NCI-H748 (cell line): ENCODE measurements at regions not wholly inside any gene's neighbourhood (a gene's known extent, or its start where the extent isn't known, plus 50 kb on each side); places are given as distances from the start of the nearest gene placed in this dataset.
"Not testable (repeated sequence)": the region's sequence is repeated elsewhere in the genome, so short reads cannot be mapped to it uniquely, and the experiment has no call there.

Experiments used
- DNase-seq: peaks from one replicate; lab custom pipeline; 2025; ENCODE audit not compliant: unreplicated experiment; lab: John Stamatoyannopoulos, UW

DNA sequence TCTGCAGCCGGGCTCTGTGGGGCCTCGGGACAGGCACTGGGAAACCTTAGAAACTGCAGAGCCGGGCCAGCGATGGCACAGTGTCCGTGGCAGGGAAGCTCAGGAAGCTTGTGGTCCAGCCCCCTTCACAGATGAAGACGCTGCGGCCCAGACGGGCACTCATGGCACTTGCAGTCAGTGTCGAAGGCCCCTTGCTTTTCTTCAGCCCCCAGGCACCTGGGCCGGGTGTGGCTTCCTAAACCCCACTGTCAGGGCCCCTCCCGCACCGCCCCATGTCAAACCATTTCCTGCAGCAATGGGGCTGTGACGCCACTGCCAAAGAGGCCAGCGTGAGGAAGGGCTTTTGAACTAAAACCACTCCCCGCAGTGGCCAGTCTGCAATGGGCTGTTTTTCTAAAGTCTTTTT lies 164.0 kb downstream of the LAT start:
- DNase-seq: no peak

DNA sequence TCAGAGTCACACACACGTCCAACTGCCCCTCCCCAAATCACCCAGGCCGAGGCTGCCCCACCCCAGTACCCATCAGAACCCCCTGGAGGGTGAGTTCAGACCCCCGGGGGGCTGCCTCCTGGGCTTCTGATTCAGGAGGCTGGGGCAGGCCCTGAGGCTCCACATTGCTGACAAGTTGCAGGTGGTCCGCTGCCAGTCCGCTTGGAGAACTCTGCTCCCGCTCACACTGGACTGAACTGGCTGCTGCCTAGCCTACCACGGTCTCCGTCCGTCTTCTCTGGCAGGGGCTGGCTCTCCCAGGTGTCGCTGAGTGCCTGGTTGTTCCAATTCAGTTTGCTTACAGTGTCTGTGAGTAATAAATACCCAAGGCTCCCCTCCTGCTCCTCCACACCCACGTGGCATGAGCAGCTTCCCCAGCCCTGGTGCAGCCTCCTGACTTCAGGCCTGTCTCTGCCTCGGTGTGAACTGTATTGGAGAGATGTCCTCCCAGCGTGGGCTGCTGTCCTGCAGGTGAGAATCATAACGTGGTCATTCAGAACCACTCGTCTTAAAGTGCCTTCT lies 163.4 kb downstream of the LAT start:
- DNase-seq: no peak

DNA sequence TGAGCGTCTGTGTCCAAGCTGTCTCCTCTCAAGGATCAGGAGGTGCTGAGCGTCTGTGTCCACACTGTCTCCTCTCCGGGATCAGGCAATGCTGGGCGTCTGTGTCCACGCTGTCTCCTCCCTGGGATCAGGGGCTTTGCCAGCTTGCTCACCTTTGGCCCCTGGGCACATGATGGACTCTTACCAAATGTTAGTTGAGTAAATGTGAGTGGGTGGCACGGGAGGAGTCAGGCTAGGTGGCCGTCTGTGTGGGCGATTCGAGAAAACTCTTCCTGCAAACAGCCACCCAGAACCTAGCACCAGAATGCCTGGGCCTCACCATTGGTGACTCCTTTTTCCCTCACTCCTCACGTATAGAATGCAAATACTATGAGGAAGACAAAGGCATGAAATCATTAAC lies 162.9 kb downstream of the LAT start:
- DNase-seq: not testable (repeated sequence)

DNA sequence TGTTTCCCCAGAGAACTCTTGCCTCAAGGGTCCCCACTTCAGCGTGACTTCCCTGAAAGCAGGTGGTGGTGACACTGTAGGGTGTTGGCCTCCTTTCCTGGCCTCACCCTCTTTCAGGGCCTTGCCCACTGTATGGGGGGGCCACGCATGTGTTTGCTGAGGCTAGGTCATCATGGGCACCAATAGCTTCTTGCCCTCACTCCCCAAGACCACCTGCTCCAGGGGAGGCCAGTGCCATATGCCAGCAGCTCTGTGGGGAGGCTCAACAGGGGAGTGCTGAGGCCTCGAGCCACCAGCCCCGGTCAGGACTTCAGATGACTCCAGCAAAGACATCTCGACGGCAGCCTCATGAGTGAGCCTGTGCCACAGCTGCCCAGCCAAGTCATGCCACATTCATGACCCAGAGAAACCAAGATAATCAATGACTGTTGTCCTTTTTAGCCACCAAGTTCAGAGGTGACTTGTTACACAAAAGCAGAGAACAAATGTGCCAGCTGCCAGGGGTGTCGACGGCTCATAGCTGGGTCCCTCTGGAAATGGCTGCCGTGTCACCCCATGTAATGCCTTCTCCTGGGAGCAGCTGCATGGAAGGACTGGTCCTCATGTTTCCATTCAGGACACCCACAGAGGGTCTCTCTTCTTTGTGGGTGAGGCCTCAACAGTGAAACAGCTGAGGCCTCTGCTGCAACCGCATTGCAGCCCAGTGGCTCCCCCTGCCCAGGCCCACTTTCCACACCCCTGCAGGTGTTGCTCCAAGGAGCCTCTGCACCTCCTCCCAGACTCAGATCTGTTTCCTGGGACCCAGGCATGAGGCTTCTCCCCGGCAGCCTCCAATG lies 162.2 kb downstream of the LAT start:
- not testable (repeated sequence) for DNase-seq

DNA sequence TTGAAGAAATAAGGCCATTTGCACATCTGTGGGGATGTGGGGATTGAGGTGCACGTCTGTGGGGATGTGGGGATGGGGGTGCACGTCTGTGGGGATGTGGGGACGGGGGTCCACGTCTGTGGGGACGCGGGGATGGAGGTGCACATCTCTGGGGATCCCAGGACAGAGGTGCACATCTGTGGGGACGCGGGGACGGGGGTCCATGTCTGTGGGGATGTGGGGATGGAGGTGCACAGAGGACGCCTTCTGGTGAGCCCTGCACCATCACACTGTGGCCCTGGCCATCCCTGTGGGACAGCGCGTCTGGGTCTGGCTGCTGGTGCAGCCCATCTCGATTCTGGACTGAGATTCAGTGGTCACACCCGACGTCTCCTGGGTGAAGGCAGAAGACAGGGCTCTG lies 161.4 kb downstream of the LAT start:
- DNase-seq: no peak

DNA sequence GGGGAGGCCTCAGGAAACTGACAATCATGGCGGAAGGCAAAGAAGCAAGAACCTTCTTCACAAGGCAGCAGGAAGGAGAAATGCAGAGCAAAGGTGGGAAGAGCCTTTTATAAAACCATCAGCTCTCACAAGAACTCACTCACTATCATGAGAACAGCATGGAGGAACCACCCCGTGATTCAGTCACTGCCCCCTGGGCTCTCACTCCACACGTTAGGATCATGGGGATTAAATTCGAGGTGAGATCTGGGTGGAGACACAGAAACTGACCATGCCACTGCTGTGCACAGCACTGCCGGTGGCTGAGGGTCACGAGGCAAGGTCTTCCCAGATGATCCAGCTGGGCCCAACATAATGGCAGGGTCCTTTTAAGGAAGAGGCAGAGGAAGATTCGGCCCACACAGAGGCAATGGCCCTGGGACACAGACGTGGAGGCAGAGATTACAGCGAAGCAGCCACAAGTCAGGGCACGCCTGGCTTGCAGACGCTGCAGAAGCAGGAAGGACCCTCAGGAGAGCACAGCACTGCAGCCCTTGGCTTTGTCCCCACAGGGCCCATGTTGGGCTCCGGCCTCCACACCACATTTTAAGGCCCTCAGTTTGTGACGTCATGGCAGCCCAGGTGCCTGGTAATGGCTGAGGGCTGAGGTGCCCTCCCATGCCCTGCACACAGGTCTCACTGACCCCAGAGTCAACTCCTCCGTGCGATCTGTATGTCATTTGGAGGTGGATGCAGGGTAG lies 160.8 kb downstream of the LAT start:
- DNase-seq: not testable (repeated sequence)

DNA sequence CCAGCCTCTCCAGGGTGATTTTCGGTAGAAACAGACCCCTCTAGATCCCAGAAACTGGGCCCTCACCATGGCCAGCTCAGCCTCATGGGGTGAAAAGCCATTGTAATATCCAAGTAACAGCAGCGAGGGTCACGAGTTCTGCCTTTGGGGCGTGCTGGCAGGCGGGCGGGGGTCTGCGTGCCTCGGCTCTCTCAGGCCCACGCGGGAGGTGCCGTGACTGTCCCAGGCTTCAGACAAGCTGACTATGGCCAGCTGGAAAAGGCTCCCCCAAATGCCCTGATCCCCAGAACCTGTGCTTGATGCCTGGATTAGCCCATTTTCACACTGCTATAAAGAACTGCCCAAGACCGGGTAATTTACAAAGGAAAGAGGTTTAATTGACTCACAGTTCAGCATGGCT lies 160.2 kb downstream of the LAT start:
- DNase-seq: not testable (repeated sequence)

DNA sequence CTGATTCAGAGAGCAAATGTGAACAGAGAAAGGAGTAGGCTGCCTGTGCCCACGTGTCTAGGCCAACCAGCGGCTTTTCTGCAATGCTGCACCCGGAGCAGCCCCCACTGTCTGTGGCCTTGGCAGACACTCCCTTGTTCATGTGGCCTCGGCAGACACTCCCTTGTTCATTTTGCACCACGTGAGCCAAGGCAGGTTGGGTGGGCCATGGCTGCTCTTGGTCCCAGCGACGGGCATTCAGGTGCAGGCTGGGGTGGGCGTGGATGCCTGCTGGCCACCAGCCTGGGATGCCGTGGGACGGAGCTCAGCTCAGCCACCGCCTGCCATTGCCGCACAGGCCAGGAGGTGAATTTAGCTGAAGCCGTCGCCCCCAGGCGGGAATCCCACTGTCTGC lies 159.8 kb downstream of the LAT start:
- DNase-seq: not testable (repeated sequence)

DNA sequence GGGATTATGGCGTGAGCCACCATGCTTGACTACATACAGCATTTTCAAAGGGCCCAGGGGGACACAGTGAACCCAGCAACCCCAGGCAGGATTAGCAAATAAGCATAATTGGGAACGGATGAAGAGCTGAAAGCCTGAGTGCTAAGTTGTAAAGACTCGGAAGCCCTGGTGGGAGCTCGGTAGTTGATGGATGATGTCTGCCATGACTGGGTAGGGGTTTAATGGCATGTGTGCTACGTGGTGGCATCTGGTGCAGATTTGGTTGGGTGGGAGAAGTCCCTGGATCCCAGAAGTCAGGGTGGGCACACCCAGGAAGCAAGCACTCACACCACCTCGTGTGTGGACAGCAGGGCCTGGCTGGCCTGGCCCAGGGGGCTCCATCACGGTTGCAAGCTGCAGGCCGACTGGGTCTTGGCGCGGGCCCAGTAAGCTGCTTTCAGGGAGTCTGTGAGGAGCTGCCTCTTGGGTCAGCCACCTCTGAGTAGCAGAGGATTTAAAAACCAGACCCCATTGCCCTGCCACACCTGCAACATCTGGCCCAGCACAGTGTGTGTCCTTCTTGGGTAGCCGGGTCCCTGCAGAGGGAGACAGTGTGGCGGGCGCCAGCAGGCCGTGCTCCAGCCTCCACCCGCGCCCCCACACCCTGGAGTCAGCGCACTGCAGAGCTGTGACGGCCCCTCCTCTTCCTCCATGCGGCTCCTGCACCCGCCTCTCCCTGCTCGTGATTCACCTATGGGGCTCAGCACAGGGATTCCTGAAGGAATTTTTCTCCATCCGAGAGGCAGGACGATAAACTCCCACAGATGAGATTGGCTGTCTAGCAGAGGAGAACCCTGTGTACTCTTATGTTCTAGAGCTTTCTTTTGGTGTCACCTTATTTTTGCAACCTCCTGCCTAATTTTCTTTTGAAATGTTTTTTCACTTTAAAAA lies 159.2 kb downstream of the LAT start:
- DNase-seq: not testable (repeated sequence)

DNA sequence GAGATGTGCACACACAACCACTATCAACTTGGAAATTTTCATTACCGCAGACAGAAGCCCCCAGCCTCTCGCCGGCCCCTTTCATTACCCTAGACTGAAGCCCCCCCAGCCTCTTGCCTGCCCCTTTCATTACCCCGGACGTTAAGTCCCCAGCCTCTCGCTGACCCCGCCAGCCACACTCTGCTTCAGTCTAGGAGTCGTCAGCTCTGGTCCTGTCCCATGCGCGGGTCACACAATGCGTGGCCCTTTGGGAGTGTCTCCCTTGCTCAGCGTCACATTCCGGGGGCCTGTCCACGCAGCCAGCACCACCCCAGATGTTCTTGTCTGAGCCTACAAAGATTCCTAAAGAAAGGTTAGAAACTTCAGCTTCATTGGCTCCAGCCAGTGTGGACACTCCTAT lies 157.7 kb downstream of the LAT start:
- DNase-seq: not testable (repeated sequence)

DNA sequence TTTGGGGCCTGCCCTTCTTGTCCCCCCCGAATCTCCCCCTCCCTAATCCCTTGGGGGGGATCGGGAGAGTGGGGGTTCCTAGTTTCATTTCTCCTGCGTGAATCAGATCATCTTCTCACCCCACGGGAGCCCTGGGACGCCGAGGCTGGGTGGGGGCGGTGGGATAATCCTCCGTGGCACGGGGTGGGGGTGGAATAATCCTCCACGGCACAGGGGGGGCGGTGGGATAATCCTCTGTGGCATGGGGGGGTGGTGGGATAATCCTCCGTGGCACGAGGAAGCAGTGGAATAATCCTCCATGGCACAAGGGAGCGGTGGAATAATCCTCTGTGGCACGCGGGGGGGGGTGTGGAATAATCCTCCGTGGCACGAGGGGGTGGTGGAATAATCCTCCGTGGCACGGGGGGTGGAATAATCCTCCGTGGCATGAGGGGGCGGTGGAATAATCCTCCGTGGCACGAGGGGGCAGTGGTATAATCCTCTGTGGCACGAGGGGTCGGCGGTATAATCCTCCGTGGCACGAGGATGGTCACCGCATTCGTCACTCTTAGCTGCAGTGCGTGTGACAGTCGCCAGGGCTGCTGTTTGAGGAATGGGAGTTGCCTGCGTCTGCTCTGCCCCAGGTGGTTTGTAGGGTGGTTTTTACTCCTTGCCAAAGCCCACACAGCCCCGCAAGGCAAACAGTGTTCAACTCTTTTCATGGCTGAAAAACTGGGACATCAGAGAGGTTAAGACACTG lies 156.9 kb downstream of the LAT start:
- DNase-seq: peak; percentile 0

DNA sequence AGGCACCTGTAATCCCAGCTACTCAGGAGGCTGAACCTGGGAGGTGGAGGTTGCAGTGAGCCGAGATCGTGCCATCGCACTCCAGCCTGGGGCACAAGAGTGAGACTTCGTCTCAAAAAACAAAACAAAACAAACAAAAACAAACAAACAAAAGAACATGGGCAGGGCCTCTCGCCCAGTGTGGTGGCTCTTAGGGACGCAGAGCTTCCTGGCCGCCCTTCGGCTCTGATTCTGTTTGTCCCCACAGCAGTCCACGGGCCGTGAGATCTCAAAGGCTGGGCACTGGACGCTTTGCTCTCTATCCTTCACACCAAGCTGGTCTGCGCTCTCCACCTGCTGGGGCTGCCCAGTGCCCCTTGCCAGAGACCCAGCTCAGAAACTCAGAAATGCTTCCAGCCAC lies 156.3 kb downstream of the LAT start:
- not testable (repeated sequence) for DNase-seq

DNA sequence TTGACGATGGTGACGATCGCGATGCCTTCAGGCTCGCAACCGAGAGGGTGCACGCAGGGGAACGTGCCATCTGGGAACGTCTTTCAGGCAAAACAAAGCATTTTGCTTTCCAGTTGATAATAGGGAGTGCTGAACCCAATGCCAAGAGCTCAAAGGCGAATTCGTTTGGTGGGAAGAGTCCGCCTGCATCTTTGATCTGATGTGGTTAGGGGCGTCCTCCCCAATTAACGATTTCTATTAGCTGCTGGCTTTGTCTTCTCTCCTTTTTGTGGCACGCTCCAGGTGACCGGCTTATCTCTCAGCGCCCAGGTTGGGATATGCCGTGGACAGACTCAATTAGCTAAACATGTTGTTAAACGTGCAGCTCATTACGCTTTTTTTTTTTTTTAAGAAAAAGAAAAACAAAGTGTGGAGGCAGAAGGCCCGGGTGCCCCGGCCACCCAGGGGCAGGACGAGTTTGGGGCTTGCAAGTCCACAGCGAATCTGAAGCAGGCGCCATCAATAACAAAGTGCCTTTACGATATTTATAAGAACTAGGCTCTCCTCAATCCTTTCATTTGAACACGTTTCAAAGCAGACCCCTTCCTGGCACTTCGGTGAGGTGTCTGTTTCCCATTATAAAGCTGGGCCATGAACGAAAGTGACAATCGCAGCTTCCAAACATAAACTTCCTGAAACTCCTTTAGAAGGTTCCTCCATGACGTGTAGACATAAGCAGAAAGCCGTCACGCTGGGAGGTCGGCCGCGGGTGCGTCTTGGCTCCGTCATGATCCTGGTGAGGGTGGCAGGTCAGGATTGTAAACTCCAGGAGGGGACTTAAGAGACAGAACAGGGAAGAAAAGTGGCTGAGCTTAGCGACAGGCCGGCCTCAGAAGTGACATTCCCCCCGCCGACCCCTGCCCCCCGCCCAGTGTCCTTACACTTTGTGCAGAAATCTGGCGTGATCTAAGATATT lies 155.3 kb downstream of the LAT start:
- DNase-seq: not testable (repeated sequence)

DNA sequence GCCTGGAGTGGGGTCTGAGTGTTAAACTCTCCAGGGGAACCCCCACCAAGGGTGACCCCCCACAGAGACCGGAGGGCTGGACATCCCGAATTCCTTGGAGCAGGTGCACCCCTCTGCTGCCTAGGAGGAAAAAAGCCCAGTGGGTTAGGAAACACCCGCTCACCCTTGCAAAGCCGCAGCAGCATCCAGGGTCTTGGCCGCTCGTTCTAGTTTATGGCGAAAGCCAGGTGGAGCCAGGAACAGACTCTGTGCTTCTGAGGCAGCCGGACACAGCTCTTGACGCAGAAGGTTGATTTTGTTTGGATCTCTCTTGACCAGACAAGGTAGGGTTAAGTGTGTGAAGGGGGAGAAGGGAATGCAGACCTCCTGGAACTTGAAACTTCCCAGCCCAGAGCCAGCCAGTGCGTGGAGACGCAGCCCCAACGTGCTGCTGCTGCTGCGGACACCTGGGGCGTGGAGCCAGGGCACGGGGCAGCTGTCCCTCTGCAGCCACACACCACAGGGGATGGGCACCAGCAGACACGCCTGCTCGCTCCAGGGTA lies 154.5 kb downstream of the LAT start:
- peak; percentile 0 for DNase-seq

DNA sequence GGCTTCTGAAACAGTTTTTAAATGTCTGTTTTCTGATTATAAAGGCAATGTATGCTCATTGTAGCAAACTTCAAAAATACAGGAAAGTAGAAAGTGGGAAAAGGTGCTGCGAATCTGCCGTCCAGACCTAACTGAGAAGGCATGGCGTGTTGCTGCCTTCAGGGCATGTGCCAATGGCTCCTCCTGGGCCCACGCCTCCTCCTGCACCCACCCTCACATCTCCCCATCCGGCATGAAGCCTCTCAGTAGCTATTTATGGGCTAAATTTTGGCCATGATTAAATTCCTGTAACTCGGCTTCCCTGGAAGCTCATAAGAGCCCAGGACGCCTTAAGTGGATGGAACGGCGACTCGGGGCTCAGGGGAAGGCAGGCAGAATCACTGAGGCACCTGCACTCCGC lies 153.8 kb downstream of the LAT start:
- DNase-seq: not testable (repeated sequence)

DNA sequence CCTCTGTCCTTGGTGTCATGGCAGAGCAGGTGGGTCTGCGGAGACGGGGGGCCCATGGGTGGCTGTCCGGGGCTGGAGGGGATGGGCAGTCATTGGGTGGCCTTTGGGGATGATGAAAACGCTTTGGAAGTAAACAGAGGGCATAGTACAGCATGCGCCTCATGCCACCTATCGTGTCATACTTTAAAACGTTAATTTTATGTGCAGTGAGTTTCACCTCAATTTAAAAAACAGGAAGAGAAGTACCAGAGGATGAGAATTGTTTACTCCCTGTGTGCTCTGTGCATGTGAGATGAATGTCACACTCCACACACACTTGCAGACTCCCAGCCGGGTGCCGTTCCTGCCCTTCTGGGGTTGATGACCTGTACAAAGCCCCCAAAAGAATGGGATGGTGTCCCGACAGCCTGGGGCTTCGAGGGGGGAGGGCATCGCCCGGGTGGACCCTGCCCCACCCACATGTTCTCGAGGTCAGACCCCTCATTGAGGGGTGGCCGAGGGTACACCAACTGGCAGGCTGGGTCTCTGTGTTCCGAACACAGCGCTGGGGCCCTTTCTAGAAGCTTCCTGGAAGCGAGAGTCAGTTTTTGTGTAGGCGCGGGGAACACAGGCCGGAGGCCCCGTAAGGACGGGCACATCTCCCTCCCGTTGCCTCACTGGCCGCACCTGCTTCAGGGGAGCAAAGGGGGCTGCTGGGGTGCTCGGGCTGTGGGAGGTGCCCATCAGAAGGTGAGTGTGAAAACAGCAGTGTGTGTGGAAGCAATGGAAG lies 153.2 kb downstream of the LAT start:
- DNase-seq: not testable (repeated sequence)

DNA sequence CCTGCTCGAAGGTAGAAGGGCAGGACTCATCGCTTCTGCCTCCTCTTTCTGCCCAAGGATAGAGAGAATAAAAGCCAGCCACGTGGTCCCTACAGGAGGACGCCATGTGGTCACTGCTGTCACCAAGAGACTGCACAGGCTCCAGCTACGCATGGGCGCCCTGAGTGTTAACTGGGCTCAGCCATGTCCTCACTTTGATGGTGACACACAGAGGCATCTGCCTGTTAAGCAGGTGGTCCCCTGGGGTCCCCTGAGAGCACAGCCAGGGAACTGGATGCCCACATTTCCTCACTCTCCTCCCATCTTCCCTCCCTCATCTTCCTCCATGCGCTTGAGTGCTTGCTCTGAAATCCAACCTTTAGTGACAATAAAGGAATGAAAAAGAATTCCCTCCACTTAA lies 152.6 kb downstream of the LAT start:
- not testable (repeated sequence) for DNase-seq

DNA sequence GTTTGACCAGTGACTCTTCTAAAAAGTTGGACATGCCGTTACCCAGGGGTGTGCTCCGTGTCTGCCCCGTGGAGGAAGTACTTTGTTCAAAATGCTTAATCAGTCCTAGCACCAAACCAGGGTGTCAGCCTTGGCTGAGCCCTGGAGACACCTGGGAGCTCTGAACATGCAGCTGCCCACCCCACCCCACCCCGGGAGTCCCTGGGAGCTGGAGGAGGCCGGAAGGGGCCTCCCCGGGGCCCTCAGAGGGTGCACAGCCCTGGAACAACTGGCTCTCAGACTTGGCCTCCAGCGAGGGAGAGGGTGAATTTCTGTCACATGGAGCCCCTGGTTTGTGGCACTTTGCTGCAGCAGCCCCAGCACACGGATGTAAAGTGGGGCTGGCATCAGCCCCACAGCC lies 152.1 kb downstream of the LAT start:
- not testable (repeated sequence) for DNase-seq
